ENCODE measurements at regions not wholly inside any gene's neighbourhood (a gene's known extent, or its start where the extent isn't known, plus 50 kb on each side); places are given as distances from the start of the nearest gene placed in this dataset.
A peak's percentile ranks its signal among the peaks of the same experiment; 100 is the strongest.
"Not testable (repeated sequence)": the region's sequence is repeated elsewhere in the genome, so short reads cannot be mapped to it uniquely, and the experiment has no call there.

DNA sequence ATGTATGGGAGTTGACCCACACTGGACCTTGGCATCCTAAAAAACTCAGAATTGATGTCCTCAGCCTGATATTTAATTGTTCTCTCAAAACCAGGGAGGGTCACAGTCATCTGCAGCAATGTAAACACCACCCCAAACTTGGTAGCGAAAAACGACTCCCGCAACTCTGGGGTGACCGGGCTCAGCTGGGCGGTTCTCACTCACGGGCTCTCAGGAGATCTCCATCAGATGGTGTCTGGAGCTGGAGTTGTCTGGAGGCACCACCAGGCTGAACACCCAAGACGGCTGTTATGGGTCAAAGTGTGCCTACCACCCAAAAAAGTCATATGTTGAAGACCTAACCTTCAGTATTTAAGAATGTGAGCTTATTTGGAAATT is 50.9 kb upstream of the NXT1 start:
- no peak for DNase-seq

DNA sequence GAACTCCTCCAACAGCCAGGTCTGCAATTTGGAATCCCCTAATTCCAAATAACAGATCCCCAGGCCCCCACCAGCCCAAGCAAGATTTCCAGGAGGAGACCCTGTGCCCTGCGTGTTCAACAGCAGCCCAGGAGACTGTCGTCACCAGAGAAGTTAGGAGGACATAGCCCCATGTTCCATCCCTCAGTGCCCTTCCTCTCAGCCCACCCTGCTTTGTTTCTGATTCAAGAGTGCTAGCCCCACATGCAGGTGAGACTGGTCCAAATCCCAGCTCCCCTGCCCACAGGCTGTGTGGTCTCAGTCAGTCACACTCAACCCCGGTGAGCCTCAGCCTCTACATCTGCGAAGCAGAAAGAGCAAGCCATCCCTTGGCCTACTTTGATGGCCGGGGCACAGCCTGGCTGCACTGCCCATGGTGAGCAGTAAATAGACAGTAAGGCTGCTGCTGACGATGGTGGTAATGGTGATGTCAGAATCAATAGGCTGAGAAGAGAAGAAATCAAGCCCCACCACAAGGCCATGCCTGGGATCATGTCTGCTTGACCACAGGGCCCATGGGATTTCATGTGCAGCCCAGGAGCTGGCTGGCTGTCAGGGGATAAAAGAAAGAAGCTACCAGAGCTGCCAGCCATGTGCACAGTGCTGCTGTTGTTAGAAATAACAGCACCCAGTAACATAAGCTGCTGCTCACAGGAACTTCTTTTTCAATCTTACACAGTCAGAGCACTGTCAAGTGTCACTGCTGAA is 51.5 kb upstream of the NXT1 start:
- DNase-seq, result no peak

DNA sequence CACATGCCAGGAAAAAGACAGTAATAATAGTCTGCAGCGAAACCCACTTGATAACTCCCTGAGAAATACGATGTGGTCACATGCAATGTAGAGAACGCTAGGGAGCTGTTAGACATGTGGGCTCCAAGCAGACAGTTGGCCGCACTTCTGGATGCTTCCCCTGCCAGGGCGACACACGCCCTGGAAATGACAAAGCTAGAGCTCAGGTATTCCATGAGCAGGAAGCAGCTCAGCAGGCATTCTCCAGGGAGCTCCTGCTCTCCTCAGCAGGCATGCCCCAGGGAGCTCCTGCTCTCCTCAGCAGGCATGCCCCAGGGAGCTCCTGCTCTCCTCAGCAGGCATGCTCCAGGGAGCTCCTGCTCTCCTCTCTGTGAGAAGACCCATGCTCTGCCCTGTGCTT is 52.4 kb upstream of the NXT1 start:
- DNase-seq, result no peak

DNA sequence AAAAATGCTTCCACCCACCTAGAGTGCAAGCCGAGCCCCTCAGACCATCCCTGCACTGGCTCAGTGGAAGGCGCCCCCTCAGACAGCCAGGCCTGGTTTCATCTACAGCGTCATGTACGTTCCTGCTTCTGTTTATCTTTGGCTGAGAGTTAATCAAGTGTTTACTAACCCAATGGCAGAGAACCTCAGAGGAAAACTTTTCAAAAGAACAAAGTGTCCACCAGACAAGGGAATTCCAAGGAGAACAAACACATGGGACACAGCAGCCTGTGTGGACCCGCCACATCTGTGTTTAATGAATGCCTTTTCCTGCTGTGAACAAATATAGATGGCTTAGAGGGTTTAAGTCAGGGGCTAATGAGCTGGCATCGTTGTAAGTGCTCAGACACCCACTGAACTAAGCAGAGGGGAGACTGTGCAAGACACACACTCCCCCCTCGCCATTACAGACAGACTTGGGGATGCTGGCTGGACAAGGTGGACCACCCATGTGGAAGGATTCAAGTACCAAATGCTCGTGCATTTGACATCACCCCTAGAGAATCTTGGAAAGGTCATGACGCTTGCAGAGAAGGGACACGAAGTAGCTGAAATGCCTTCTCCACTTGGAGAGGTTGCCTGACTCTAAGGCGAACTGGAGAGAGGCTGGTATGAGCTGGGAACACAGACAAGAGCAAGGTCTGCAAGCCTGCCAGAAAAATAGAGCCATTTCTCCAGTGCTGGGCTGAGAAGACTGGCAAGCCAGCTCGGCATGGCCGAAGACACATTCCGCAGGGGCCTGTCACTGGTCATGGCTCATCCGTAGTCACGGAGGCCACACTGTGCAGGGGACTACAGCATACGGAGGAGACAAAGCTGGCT is 53.5 kb upstream of the NXT1 start:
- DNase-seq, result no peak

DNA sequence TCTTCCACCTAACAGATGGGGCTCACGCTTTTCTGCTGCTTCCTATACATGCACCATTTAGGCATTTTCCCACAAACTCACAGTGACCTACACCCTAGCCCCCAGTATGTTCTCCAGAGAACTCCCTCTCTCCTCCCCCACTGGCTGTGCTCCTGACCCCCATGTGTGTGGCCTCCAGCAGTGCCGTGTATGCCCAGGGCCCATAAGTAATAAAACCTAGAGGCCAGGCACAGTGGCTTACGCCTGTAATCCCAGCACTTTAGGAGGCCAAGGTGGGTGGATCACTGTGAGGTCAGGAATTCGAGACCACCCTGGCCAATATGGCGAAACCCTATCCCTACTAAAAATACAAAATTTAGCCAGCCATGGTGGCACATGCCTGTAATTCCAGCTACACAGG is 54.7 kb upstream of the NXT1 start:
- DNase-seq, result no peak

DNA sequence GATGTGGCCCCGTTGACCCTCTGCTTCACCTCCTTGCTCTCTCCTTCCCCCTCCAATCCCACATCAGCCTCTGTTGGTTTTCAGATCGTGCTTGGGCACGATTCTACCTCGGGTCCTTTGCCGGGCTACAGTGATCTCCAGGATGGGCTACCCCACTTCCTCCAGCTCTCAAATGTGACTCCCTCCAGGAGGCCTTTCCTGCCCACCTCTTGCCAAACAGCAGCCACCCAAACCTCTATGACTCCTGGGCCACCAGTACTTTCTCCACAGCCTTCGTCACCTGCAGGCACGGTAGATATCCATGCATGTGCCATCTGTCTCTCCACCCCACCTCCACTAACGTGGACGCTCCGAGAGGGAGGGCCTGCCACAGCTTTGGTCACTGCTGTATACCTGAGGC is 55.9 kb upstream of the NXT1 start:
- no peak for DNase-seq

DNA sequence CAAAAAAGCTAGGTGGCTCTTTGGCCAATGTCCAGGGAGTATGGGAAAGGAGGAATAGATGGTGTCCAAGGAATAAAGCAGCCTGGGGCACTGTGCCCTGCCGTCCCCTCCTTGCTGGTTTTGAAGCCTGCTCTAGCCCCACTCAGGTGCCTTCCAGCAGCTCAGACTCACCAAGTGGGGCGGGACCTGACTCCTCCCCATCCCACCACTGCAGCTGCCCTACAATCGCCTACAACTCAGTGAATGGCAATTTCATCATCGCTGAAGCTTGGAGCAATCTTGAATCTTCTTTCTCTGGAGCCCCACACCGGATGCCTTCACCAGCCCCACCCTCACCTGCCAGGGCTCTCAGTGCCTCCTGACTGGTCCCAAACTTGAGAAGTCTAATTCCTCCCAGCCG is 56.4 kb upstream of the NXT1 start:
- no peak for DNase-seq

DNA sequence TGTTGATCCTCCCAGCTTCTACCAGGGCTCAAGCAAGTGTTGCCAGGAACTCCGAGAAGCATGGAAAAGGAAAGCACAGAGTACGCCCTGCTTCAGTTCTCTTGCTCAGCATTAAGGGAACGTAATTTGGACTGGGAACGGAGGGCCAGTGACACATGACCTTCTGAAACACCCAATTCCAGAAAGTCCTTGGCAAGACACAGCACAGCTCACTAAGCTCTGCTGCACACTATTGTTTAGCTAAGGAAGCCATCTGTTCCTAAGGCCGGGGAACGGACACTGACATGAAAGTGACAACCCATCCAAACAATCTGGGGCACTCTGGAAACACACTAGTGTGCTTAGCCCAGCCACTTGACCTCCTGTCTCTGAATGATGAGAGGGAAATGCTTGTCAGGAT is 56.9 kb upstream of the NXT1 start:
- peak in 1 of 14 donors; percentile 75 for DNase-seq

DNA sequence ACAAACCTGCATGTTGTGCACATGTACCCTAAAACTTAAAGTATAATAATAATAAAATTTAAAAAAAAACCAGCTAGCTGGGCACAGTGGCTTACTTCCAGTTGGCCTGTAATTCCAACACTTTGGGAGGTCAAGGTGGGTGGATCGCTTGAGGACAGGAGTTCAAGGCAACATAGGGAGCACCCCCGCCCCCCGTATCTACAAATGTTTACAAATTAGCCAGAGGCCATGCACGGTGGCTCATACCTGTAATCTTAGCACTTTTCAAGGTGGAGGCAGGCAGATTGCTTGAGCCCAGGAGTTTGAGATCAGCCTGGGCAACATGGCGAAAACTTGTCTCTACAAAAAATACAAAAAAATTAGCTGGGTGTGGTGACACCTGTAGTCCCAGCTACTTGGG is 58.3 kb upstream of the NXT1 start:
- DNase-seq, result not testable (repeated sequence)

DNA sequence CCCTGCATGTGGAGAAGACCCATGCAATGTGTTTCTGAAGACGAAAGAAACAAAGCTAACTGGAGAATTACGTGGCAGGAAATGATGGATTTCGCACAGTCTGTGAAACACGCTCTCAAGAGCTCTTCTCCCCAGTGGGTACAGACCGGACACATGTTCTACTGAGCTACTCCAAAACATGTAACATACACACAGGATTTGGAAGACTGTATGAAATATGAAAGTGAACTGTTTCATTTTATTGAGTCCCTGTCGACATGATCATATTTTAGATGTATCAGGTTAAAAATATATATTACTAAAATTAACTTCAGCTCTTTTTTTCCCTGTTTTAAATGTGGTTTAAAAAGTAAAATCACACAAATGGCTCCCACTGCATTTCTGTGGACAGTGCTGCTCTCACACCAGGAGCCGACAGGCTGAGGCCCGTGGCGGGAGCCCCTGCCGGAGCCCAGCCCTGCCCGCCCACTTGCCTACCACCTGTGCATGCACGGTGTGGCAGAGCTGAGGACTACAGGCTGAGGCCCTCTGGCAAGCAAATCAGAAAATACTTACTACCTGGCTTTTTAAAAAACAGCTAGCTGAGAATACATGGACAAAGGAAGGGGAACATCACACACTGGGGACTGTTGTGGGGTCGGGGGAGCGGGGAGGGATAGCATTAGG is 58.9 kb upstream of the NXT1 start:
- no peak for DNase-seq

DNA sequence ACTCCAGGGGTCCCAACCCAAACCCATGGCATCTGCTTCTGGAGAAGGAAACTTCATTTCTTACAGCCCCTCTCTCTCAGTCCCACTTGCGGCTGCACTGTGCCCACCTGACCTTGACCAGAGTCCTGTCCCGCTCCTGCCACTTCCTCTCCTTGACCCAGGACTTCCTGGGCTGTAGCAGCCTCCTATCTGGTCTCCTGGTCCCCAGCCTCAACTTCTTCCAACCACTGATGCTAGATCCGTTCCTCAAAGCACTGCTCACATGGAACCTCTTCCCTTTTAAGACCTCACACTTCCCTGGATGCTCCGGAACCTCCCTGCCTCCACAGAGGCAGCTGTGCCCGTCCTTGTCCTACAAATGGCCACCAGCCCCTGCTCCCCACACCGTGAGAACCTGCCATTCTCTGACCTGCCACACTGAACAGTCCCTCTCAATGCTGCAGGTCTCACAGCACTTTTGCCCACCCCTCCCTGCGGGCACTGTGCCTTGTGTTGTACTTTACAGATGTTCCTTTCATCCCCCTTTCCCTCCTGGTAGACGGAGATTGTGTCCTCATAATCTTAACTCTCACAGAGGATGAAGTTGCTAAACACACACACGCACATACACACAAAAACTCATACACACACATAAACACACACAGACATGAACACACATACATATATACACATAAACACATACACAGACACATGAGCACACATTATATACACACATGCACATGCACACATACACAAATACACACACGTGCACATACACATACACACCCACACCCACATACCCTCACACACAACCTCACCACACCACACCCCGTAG is 59.6 kb upstream of the NXT1 start:
- no peak for DNase-seq

DNA sequence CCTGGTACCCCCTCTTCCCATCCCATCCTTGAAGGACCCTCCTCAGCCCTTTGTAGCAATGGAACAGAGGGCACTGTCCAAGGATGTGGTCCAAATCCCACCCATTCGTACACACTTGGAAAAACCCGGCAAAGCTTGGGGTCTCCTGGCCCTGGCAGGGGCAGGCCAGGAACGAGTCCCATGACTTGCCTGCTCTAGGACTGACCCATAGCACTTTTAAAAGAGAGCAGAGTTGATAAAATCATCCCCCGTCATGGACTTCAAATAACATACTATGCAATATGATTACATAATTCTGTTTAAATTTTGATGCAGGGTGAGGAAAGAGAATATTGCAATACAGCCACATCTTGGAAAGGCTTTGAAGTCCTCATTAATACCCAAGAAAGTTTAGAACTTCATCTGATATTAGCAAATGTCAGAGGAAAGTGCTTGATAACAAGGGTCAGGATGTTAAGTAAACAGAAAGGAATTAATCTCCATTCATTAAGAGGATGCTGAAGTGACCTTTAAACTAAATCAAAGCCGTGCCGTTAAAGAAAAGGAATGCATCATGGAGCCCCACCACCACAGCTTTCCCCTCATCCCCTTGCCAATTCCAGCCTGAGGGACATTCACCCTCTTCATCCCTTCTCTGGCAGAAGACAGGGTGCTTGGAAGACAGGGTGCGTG is 60.7 kb upstream of the NXT1 start:
- DNase-seq, result no peak

DNA sequence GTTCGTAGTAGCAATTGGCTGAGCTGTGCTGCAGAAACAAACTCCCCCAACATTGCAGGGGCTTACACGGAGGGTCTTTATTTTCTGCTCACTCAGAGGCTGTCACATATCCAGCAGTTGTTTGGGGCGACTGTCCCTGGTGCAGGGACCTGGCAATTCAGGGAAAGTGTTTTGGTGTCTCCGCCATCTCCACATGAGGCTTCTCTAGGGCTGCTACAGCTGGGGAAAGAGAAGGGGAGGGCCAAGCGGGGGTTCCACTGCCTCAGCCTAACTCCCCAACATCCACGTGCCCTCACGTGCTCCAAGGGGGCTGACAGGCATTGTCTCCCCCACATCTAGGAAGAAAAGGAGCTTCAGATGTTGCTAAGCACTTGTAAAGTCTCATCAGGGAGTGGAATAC is 61.3 kb upstream of the NXT1 start:
- DNase-seq, result no peak

DNA sequence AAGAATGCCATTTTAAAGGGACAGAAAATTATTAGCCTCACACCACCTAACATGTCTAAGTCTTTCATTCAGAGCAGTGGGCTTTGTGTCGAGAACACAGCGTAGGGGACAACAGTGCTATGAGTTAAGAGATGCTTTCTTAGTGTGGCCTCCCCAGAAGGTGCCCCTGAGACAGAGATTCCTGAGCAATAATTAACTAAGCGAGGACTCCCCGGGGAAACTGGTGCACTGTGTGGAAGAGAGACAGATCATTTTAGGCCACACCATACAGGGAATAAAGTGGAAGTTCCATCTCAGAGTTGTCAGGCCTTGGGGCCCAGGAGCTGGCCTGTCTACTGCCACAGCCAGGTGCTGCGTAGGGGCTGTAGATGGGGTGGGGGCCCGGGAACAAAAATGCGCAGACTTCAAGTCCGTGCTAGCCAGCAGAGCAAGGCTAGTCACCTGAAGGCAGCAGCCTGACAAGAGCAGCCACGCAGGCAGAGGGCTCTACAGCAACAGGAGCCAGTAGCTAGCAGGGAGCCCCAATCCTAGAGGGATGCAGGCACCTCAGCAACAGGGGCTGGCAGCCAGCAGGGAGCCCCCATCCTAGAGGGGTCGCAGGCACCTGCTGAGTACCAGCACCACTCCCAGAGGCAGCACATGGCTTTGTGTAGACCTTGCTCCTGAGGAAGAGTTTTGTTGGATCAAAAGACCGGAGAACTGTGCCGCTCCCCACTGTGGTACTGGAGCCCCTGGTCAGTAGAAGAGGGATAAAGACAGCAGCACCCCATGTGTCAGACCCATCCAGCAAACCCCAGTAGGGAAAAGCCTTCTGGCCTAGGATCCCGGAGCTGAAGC is 63.0 kb upstream of the NXT1 start:
- DNase-seq, result no peak

DNA sequence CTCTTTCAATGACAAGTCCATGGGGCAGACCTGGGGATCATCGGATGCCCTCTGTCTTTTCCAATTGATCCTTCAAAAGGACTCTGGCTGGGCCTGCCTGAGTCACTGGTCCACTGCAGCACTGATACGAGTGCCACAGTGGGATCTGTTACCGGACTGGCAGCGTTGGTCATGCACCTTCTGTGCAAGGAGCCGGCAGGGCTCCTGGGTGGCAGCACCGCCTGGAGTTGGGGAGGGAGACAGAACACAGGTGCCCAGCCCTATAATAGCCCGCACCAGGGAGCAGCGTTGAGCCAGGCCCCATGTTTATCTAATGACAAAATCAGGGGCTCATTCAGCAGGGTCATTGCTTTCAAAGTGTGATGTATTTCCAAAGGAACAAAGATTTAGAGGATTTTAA is 64.2 kb upstream of the NXT1 start:
- DNase-seq, result no peak

DNA sequence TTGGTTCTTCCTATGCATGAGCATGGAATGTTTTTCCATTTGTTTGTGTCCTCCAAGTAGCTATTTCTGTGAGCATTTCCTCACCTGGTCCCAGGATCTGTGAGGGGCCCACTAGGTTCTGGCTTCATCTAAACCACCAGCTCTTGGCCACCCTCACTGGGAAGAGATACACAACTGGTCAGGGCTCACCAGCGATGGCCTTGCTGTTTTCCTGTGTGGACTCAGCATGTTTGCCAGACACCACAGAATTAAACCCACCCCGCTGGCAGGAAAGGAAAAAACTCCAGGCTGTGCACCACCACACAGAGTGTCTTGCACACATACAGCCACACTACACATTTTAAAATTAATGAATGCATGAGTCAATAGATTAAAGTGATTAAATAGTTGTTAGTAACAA is 65.1 kb upstream of the NXT1 start:
- DNase-seq, result no peak

DNA sequence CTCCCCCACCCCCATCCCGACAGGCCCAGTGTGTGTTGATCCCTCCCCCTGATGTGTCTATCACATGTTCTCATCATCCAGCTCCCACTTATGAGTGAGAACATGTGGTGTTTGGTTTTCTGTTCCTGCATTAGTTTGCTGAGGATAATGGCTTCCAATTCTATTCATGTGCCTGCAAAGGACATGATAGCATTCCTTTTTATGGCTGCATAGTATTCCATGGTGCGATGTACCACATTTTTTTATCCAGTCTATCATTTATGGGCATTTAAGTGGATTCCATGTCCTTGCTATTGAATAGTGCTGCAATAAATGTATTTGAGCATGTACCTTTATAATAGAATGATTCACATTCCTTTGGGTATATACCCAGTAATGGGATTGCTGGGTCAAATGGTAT is 66.6 kb upstream of the NXT1 start:
- no peak for DNase-seq

DNA sequence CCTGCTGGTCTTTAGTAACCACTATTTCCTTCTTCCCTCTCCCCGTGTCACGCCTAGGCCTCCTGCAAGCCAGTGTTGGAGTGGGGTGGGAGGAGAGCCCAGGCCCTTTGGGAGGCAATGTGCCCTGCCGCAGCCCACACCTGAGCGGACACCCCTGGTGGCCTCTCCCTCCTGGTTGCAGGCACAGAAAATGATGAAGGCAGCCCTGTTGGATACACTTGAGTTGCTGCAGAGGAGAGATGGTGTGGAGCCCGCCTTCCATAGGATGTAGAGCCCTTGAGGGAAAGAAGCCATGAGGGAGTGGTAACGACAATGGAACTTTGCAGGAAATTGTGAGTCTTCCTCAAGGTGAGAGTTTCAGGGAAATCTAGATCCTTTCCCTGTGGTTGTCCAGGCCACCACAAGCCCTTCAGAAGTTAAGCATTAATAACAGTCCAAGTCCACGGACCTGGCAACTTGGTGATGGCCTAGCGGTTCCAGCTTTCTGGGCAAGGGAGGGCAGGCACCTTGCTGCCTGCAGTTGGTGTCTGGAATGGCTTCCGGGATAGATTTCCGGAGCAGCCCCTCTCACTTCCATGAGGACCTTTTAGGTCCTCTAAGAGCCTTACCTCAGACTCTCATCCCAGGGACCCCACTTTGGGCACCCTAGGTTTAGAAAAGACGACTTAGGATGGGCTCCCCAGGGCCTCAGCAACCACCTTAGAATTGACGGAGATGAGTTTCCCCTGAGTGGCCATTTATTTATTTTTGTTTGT is 67.3 kb upstream of the NXT1 start:
- no peak for DNase-seq

DNA sequence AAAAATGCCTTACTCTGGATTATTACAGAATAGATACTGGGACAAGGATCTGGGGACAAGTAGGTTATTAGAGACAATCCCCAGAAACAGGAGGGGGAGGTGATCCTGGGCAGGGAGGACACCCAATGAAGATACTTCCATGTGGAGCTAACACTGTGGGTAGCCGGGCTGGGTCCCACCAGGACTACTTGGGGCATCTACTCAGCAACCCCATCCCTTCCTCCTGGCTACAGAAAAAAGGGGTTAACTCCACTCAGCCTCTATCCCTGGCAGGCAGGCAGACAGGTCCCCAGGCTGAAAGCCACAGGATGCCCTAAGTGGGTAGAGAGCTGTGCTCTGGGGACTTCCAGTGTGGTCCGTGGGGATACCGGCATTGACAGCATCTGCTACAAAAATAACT is 68.0 kb upstream of the NXT1 start:
- DNase-seq, result no peak

DNA sequence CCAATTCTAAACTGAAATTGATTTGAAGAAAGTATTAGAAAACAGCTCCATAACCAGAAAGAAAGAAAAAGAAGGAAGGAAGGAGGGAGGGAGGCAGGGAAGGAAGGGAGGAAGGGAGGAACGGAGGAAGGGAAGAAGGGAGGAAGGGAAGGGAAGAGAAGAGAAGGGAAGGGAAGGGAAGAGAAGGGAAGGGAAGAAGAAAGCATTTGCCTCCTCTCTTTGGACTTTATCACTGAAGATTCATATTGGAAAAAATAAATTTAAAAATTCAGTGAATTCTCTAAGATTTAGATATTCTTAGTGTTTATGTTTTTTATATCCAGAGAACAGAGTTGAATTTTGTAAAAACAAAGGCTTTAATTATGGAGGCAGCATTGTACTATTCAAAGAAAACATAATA is 68.5 kb upstream of the NXT1 start:
- DNase-seq, result no peak

DNA sequence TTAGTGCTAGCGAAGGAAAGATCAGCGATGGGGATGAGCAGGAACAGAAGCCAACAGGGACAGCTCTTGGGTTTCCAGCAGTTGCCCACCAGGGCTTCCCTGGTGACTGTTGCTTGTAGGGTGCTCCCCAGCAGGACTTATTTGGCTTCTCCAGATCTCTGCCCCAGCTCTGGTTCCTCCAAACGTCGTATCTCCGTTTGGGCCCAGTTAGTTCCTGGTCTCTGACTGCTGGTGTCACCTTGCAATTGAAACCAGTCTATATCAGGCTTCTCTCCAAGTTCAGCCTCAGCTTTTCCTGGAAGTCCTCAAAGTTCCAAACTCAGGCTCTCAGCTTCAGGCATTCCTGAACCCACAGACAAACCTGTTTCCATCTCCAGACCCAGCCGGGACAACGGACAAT is 70.8 kb upstream of the NXT1 start:
- DNase-seq, result no peak

All from C1 segment of cervical spinal cord (tissue), 14 donors.